Retinal pigment epithelial cell (primary cell): ENCODE measurements at regions not wholly inside any gene's neighbourhood (a gene's known extent, or its start where the extent isn't known, plus 50 kb on each side); places are given as distances from the start of the nearest gene placed in this dataset.
A peak's percentile ranks its signal among the peaks of the same experiment; 100 is the strongest.

ENCODE experiments used
- DNase-seq: peaks from one replicate; pipeline ENCODE4 v3.0.0-alpha.2; 2010; ENCODE audit warnings: low read depth
- H3K4me3 ChIP-seq: 2 replicates; pipeline ENCODE4 v1.5.1; 2011; ENCODE audit warnings: mild to moderate bottlenecking, low read length, control low read depth, moderate library complexity
- TF ChIP-seq, protein P1 (sequence below): conservative IDR thresholded peaks from 2 replicates; pipeline ENCODE4 v1.5.1; 2011; ENCODE audit warnings: low read depth, low read length, control low read depth, inconsistent platforms

DNA sequence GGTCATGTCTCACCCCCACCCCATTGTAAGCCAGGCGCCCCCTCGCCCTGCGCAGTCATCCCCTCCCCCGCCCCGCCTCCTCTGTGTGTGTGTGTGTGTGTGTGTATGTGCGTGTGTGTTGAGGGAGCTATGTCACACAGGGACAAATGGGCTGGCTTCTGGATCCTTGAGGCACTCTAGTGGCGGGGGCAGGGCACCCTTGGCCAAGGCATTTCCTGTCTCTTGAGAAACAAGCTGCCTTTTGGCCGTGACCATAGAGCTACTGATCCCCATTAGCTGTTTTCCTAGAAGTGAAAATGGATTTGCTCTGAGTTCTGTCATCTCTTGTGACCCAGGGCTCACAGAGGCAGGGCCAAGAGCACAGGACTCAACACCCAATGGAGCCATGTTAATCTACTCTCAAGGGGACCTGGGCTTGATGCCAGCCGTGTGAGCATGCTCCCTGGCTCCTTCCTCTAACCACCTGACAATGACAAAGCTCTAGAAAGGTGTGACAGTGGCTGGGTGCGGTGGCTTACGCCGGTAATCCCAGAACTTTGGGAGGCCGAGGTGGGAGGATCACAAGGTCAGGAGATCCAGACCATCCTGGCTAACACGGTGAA, 162.5 kb upstream of the BCOR start:
- no peak overlapping the region for H3K4me3 ChIP-seq
- TF ChIP-seq, protein P1, sequence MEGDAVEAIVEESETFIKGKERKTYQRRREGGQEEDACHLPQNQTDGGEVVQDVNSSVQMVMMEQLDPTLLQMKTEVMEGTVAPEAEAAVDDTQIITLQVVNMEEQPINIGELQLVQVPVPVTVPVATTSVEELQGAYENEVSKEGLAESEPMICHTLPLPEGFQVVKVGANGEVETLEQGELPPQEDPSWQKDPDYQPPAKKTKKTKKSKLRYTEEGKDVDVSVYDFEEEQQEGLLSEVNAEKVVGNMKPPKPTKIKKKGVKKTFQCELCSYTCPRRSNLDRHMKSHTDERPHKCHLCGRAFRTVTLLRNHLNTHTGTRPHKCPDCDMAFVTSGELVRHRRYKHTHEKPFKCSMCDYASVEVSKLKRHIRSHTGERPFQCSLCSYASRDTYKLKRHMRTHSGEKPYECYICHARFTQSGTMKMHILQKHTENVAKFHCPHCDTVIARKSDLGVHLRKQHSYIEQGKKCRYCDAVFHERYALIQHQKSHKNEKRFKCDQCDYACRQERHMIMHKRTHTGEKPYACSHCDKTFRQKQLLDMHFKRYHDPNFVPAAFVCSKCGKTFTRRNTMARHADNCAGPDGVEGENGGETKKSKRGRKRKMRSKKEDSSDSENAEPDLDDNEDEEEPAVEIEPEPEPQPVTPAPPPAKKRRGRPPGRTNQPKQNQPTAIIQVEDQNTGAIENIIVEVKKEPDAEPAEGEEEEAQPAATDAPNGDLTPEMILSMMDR: no peak
- DNase-seq: peak; percentile 11

DNA sequence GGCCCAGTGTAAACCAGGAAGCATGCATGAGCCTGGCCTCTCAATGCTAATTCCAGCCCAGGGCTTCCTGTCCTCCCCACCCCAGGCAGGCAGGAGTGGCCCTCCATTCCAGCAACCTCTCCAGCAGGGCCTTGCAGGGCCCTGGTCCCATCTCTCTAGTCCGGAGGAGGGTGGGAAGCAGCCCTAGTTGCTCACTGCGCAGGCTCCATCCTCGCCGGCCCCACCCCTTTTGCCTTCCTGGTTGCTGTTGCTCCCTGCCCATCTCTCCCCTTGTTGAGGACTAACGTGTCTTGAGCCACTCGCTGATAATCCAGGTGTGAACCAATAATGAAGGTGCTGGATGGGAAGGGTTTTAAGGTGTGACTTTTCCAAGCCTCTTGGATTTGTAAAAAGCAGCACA, 161.2 kb upstream of the BCOR start:
- no peak for DNase-seq
- H3K4me3 ChIP-seq: no peak overlapping the region
- TF ChIP-seq, protein P1: no peak

DNA sequence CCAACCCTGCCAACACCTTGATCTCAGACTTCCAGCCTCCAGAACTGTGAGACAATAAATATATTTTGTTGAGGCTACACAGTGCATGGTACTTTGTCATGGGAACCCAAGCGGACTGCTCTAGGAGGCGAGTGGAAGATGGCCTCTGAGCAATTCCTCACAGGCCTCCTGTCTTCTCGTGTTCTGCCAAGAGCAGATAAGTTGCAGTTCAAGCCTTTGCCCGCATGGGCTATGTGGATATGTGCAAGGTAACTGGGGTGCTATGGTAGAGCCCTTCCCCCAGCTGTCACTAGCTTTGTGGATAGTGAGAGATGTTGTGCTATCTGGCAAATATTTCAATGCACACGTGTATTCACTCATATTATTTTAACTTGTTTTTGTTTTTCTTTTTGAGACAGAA, 156.0 kb upstream of the BCOR start:
- TF ChIP-seq, protein P1: no peak
- DNase-seq: no peak

DNA sequence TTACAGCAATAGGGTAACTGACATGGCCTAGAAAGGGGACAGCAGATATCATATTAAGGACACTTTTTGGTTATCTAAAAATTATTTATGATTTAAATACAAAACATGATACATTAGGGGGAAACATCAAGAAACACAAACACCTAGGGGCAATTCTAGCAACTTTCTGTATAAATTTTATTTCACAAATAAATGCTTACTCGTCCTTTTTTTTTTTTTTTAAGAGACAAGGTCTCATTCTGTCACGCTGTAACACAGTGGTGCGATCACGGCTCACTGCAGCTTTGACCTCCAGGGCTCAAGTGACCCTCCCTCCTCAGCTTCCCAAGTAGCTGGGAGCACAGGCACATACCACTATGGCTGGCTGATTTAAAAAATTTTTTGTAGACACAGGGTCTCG, 151.8 kb upstream of the BCOR start:
- TF ChIP-seq, protein P1: no peak
- H3K4me3 ChIP-seq: no peak overlapping the region
- DNase-seq: no peak

More for the DNA sequence above, 156.0 kb upstream of the BCOR start:
- H3K4me3 ChIP-seq: no peak overlapping the region

DNA sequence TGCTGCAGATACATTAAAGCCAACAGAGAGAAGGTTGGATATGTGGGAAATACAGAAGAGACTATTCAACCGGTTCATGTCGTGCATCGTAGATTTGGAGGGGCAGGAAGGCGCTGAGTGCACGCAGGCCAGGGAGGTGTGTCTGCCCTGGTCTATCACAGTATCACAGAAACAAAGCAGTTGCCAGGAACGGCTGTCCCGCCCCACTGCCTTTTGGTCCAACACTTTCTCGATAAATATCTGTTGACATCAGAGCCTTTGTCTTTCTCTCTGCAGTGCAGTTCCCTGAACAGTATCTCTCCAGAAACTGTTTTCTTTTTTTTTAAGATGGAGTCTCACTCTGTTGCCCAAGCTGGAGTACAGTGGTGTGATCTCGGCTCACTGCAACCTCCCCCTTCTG, 151.1 kb upstream of the BCOR start:
- TF ChIP-seq, protein P1: no peak
- no peak for DNase-seq
- no peak overlapping the region for H3K4me3 ChIP-seq

DNA sequence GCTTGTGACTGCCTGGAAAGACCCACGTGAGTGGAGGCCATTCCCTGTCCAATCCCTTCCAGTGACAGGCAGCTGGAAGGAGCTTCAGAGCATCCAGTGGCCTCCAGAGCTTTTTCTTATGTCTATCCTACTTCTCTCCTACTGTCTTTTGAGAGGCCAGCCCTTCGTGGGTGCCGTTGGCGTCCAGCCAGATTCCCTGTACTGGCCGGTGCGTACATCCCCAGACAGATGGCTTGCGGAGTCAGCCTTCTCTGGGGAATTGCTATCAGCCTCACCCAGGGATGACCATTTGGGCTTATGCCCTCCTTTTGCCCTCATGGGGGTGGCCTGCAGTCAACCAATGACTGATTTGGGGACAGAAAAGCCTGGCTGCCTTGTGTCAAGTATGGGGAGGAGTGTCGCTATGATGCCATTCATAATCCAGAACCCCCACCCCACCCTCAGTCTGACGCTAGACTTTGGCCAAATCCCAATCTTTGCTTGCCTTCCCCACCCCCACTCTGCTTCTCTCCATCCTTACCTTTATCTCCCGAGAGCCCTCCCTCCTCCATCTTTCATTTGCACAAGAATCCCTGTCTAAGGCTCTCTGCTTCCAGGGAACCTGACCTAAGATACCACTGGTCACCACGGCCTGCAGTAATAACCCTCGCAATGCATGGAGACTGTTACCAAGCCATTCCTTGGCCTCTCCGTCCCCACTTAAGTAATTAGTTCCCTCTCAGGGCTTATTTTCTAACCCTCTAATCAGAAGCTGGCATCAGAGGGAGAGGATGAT, 150.3 kb upstream of the BCOR start:
- TF ChIP-seq, protein P1: no peak

DNA sequence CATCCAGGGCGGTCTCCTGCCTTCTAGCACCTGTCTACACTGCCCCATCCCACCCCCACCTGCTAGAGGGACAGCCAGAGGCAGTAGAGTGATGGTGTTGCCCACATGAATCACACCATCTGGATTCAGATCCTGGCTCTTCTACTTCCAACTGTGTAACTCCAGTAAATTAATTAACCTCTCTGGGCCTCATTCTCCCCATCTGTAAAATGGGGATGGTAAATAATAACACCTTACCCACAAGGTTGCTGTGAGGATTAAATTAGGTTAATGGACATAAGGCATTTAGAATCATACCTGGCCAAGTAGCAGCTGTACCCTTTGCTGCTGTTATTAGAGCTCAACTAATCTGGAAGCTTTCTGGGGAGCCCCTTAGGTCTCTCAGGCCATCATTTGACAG, 149.6 kb upstream of the BCOR start:
- TF ChIP-seq, protein P1: no peak
- H3K4me3 ChIP-seq: no peak overlapping the region
- no peak for DNase-seq

More for the DNA sequence above, 150.3 kb upstream of the BCOR start:
- no peak overlapping the region for H3K4me3 ChIP-seq
- no peak for DNase-seq
